GM23338 (cell line): ENCODE measurements at regions not wholly inside any gene's neighbourhood (a gene's known extent, or its start where the extent isn't known, plus 50 kb on each side); places are given as distances from the start of the nearest gene placed in this dataset.

Experiments used
- ATAC-seq: fragments of 200-7000 bp; cut with Tn5 transposase; 3 replicates; pipeline ENCODE4 v1.9.1; 2020
- DNase-seq: peaks from one replicate; pipeline ENCODE4 v3.0.0-alpha.2; 2015; ENCODE audit warnings: low spot score
- H2AFZ ChIP-seq: fragments of 200-600 bp; sonication (generic); 2 replicates; pipeline ENCODE4 v1.8.0; 2016; ENCODE audit warnings: antibody characterized with exemption, mild to moderate bottlenecking, moderate library complexity
- H3F3A ChIP-seq: fragments of 200-600 bp; sonication (generic); replicated peaks from 2 replicates; pipeline ENCODE4 v1.8.0; 2017; ENCODE audit warnings: antibody characterized with exemption, mixed run types, low read depth
- H3K27ac ChIP-seq: fragments of 200-600 bp; sonication (generic); 2 replicates; pipeline ENCODE4 v1.6.1; 2016; ENCODE audit warnings: low read depth
- H3K27me3 ChIP-seq: fragments of 200-600 bp; sonication (generic); 2 replicates; pipeline ENCODE4 v1.8.0; 2016; ENCODE audit warnings: mild to moderate bottlenecking, mixed run types, moderate library complexity; ENCODE audit not compliant: insufficient read depth
- H3K36me3 ChIP-seq: fragments of 200-600 bp; sonication (generic); 2 replicates; pipeline ENCODE4 v1.8.0; 2016; ENCODE audit warnings: mild to moderate bottlenecking; ENCODE audit not compliant: insufficient read depth
- H3K4me1 ChIP-seq: fragments of 200-600 bp; sonication (generic); 2 replicates; pipeline ENCODE4 v1.8.0; 2016; ENCODE audit warnings: mild to moderate bottlenecking, moderate library complexity; ENCODE audit not compliant: insufficient read depth
- H3K4me2 ChIP-seq: fragments of 200-600 bp; sonication (generic); 2 replicates; pipeline ENCODE4 v1.7.1; 2017; ENCODE audit warnings: mixed run types
- H3K4me3 ChIP-seq: fragments of 200-600 bp; sonication (generic); 2 replicates; pipeline ENCODE4 v1.6.1; 2016; ENCODE audit warnings: mixed run types
- H3K79me2 ChIP-seq: fragments of 200-600 bp; sonication (generic); replicated peaks from 2 replicates; pipeline ENCODE4 v1.8.0; 2017; ENCODE audit warnings: mild to moderate bottlenecking; ENCODE audit not compliant: insufficient read depth
- H3K9me2 ChIP-seq: fragments of 200-600 bp; sonication (generic); 2 replicates; pipeline ENCODE4 v1.8.0; 2017; ENCODE audit not compliant: insufficient read depth
- H4K20me1 ChIP-seq: fragments of 200-600 bp; sonication (generic); replicated peaks from 2 replicates; pipeline ENCODE4 v1.8.0; 2017; ENCODE audit warnings: mild to moderate bottlenecking; ENCODE audit not compliant: insufficient read depth
- H3K27ac Mint-ChIP-seq: 2 replicates; pipeline ENCODE4 v1.8.0; 2020; ENCODE audit warnings: inconsistent platforms, mild to moderate bottlenecking, moderate library complexity, mixed read lengths
- H3K27me3 Mint-ChIP-seq: 3 replicates; pipeline ENCODE4 v1.8.0; 2022; ENCODE audit warnings: low read depth, mild to moderate bottlenecking, moderate library complexity, mixed read lengths, inconsistent platforms; ENCODE audit not compliant: insufficient read depth, poor library complexity
- H3K36me3 Mint-ChIP-seq: 3 replicates; pipeline ENCODE4 v1.8.0; 2021; ENCODE audit warnings: low read depth, mild to moderate bottlenecking, inconsistent platforms, moderate library complexity, mixed read lengths
- H3K4me1 Mint-ChIP-seq: 3 replicates; pipeline ENCODE4 v1.8.0; 2020; ENCODE audit warnings: mild to moderate bottlenecking, inconsistent platforms, mixed read lengths
- H3K4me3 Mint-ChIP-seq: 3 replicates; pipeline ENCODE4 v1.8.0; 2021; ENCODE audit warnings: moderate library complexity, mild to moderate bottlenecking, inconsistent platforms, mixed read lengths
- H3K9me3 Mint-ChIP-seq: 3 replicates; pipeline ENCODE4 v1.8.0; 2020; ENCODE audit warnings: moderate library complexity, mild to moderate bottlenecking, inconsistent platforms, mixed read lengths
- ETS1 ChIP-seq: IDR thresholded peaks from 2 replicates; pipeline ENCODE4 v1.6.1; 2016; ENCODE audit warnings: antibody characterized with exemption
- NANOG ChIP-seq: IDR thresholded peaks from 2 replicates; pipeline ENCODE4 v1.6.1; 2016; ENCODE audit warnings: antibody characterized with exemption, borderline replicate concordance
- REST ChIP-seq: IDR thresholded peaks from one replicate; pipeline ENCODE4 v1.6.1; 2018; ENCODE audit warnings: antibody characterized with exemption; ENCODE audit not compliant: unreplicated experiment
- ZNF331 ChIP-seq: fragments of 250-450 bp; sonication (Bioruptor Pico); IDR thresholded peaks from 2 replicates; pipeline ENCODE4 v1.5.0; 2020; ENCODE audit warnings: low read depth, mild to moderate bottlenecking, moderate library complexity
- ZNF462 ChIP-seq: fragments of 250-450 bp; sonication (Bioruptor Pico); IDR thresholded peaks from 2 replicates; pipeline ENCODE4 v1.5.0; 2020; ENCODE audit warnings: mild to moderate bottlenecking, moderate library complexity

GRCh38 chr9:10875752-10876151, 262.9 kb upstream of the PTPRD start (continued):
- TF ChIP-seq ZNF462 (CRISPR knock-in tag): no peak
- TF ChIP-seq ETS1: no peak
- TF ChIP-seq NANOG: no peak
- no peak for TF ChIP-seq ZNF331 (CRISPR knock-in tag)

- H3F3A ChIP-seq: no peaks in the 10 kb centered on the region
- H3K4me2 ChIP-seq: no peak overlapping the region
- H3K9me2 ChIP-seq: peaks cover 4% of the 10 kb centered on the region; the same call in 1 of the 2 replicates
- no peak overlapping the region for H3K4me3 ChIP-seq
- ATAC-seq (no peak), DNase-seq (no peak)
- no peak overlapping the region for H3K27ac ChIP-seq
- H3K4me3 Mint-ChIP-seq: no peak overlapping the region
- H3K4me1 ChIP-seq: no peaks in the 10 kb centered on the region
- no peaks in the 10 kb centered on the region for H3K27me3 ChIP-seq
- no peaks in the 10 kb centered on the region for H3K36me3 ChIP-seq
- H3K9me3 Mint-ChIP-seq: peaks cover 24% of the 10 kb centered on the region
- no peak overlapping the region for H2AFZ ChIP-seq
- H3K79me2 ChIP-seq: no peaks in the 10 kb centered on the region
- H4K20me1 ChIP-seq: no peaks in the 10 kb centered on the region
- H3K36me3 Mint-ChIP-seq: peaks cover 23% of the 10 kb centered on the region
- no peaks in the 10 kb centered on the region for H3K4me1 Mint-ChIP-seq
- no peak overlapping the region for H3K27ac Mint-ChIP-seq
- H3K27me3 Mint-ChIP-seq: peaks cover 3% of the 10 kb centered on the region
- no peak for TF ChIP-seq ZNF462 (CRISPR knock-in tag)
- TF ChIP-seq REST: no peak
These were observed 263.5 kb upstream of the PTPRD start for GRCh38 chr9:10876333-10876732.
